ENCODE measurements at regions not wholly inside any gene's neighbourhood (a gene's known extent, or its start where the extent isn't known, plus 50 kb on each side); places are given as distances from the start of the nearest gene placed in this dataset.
"Not testable (repeated sequence)": the region's sequence is repeated elsewhere in the genome, so short reads cannot be mapped to it uniquely, and the experiment has no call there.

DNA sequence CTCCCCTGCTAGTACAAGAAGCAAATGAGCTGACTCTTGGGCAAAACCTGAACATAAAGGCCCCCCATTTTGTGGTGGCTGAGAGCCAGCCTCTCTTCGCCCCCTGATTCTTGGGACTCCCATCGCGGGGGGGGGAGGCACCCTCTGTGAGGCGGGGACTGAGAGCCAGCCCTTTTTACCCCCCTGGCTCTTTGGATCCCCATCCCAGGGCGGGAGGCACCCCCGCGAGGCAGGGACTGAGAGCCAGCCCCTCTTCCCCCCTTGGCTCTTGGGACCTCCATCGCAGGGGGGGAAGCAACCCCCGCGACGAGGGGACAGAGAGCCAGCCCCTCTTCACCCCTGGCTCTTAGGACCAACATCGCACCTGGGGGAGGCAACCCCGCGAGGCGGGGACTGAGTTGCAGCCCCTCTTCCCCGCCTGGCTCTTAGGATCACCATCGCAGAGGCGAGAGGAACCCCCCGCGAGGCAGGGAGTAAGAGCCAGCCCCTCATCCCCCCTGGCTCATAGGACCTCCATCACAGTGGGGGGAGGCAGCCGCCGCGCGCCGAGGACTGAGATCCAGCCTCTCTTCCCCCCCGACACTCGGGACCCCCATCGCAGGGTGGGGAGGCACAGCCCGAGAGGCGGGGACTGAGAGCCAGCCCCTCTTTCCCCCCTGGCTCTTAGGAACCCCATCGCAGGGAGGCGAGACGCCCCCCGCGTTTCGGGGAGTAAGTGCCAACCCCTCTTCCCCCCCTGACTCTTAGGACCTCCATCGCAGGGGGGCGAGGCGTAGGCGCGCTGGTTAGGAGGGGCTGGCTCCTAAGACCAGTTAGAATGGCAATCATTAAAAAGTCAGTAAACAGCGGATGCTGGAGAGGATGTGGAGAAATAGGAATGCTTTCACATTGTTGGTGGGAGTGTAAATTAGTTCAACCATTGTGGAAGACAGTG, 2428.4 kb upstream of the PCDH20 start:
- intact Hi-C loops (cut with DNase I), result no loop called here
- no peak for DNase-seq
- Histone ChIP-seq H3K4me3 (no peak overlapping the region), H3K36me3 (no peaks in the 10 kb centered on the region), H3K27ac (no peak overlapping the region), H3K9me3 (peaks cover 0 to 48% (median 34%) of the 10 kb centered on the region in 3 donors), H3K27me3 (no peaks in the 10 kb centered on the region), H3K4me1 (no peaks in the 10 kb centered on the region)
- 100% methylated on average over 3 to 6 of the region's 42 CpGs for WGBS, 2 donors
- TF ChIP-seq CTCF (IDR thresholded peaks at IDR 0.05), result no peak

DNA sequence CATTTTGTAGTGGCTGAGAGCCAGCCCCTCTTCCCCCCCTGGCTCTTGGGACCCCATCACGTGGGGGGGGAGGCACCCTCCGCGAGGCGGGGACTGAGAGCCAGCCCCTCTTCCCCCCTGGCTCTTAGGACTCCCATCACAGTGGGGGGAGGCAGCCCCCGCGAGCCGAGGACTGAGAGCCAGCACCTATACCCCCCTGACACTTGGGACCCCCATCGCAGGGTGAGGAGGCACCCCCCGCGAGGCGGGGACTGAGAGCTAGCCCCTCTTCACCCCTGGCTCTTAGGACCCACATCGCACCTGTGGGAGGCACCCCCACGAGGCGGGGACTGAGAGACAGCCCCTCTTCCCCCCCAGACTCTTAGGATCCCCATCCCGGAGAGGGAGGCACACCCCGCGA, 2426.5 kb upstream of the PCDH20 start:
- Histone ChIP-seq H3K4me1 (no peaks in the 10 kb centered on the region), H3K9me3 (peaks cover 0 to 65% (median 34%) of the 10 kb centered on the region in 3 donors), H3K36me3 (no peaks in the 10 kb centered on the region), H3K4me3 (no peak overlapping the region), H3K27ac (no peak overlapping the region), H3K27me3 (no peaks in the 10 kb centered on the region)
- no peak for DNase-seq
- no peak for TF ChIP-seq POLR2A (IDR thresholded peaks at IDR 0.05)
- TF ChIP-seq CTCF (IDR thresholded peaks at IDR 0.05), result no peak
- intact Hi-C loops (cut with DNase I), result no loop called here
- WGBS, 2 donors, result 100% methylated on average over 3 of the region's 17 CpGs; no CpG with 5 or more reads in 1 of the 2 donors

DNA sequence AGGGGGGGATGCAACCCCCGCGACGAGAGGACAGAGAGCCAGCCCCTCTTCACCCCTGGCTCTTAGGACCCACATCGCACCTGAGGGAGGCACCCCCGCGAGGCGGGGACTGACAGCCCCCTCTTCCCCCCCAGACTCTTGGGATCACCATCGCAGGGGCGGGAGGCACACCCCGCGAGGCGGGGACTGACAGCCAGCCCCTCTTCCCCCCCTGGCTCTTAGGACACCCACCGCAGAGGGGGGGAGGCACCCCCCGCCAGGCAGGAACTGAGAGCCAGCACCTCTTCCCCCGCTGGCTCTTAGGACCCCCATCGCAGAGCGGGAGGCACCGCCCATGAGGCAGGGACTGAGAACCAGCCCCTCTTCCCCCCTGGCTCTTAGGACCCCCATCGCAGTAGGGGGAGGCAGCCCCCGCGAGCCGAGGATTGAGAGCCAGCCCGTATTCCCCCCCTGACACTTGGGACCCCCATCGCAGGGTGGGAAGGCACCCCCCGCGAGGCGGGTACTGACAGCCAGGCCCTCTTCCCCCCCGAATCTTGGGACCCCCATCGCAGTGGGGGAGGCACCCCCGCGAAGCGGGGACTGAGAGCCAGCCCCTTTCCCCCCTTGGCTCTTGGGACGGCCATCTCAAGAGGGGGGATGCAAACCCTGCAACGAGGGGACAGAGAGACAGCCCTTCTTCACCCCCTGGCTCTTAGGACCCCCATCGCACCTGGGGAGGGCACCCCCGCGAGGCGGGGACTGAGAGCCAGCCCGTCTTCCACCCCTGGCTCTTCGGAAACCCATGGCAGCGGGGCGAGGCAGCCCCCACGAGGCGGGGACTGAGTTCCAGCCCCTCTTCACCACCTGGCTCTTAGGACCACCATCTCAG, 2425.1 kb upstream of the PCDH20 start:
- no peaks in the 10 kb centered on the region for H3K4me1 ChIP-seq
- DNase-seq, result no peak
- 91% methylated on average over 6 of the region's 44 CpGs; no CpG with 5 or more reads in 1 of the 2 donors for WGBS, 2 donors

DNA sequence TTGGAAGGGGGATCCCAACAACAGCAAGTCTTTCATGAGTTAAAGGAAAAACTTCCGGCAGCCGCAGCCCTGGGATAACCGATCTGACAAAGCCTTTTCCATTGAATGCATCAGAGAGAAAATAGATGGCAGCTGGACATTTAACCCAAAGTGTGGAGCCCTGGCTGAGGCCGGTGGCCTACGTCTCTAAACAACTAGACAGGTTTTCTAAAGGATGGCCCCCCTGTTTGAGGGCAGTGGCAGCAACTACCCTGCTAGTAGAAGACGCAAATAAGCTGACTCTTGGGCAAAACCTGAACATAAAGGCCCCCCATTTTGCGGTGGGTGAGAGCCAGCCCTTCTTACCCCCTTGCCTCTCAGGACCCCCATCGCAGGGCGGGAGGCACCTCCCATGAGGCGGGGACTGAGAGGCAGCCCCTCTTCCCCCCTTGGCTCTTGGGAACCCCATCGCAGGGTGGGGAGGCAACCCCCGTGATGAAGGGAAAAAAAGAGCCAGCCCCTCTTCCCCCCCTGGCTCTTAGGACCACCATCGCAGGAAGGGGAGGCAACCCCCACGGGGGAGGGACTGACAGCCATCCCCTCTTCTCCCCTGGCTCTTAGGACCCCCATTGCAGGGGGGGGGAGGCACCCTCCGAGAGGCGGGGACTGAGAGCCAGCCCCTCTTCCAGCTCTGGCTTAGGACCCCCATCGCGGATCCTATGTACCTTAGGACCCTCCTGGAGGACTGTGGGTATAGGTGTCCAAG, 2422.9 kb upstream of the PCDH20 start:
- H3K9me3 ChIP-seq, result peaks cover 0 to 50% (median 25%) of the 10 kb centered on the region in 3 donors
- TF ChIP-seq POLR2A (IDR thresholded peaks at IDR 0.05), result no peak
- no peak for TF ChIP-seq CTCF (IDR thresholded peaks at IDR 0.05)
- no peak overlapping the region for H3K27ac ChIP-seq
- no peaks in the 10 kb centered on the region for H3K4me1 ChIP-seq
- WGBS, 2 donors, result 93 to 94% methylated on average over 6 to 9 of the region's 18 CpGs
- DNase-seq, result no peak
- intact Hi-C loops (cut with DNase I), result no loop called here
- no peaks in the 10 kb centered on the region for H3K27me3 ChIP-seq
- no peak overlapping the region for H3K4me3 ChIP-seq
- no peaks in the 10 kb centered on the region for H3K36me3 ChIP-seq

More for the DNA sequence above, 2425.1 kb upstream of the PCDH20 start:
- no peak overlapping the region for H3K27ac ChIP-seq
- H3K9me3 ChIP-seq, result peaks cover 0 to 65% (median 34%) of the 10 kb centered on the region in 3 donors
- H3K36me3 ChIP-seq, result no peaks in the 10 kb centered on the region
- no peak overlapping the region for H3K4me3 ChIP-seq
- TF ChIP-seq CTCF (IDR thresholded peaks at IDR 0.05), result no peak
- no peak for TF ChIP-seq POLR2A (IDR thresholded peaks at IDR 0.05)
- intact Hi-C loops (cut with DNase I), result no loop called here
- no peaks in the 10 kb centered on the region for H3K27me3 ChIP-seq

DNA sequence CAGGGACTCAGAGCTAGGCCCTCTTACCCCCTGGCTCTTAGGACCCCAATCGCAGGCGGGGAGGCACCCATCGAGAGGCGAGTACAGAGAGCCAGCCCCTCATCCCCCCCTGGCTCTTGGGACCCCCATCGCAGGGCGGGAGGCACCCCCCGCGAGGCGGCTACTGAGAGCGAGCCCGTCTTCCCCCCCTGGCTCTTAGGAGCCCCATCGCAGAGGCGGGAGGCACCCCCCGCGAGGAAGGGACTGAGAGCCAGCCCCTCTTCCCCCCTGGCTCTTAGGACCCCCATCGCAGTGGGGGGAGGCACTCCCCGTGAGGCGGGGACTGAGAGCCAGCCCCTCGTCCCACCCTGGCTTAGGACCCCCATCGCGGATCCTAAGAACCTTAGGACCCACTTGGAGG, 2422.1 kb upstream of the PCDH20 start:
- intact Hi-C loops (cut with DNase I); H3K4me3 ChIP-seq; H3K36me3 ChIP-seq; H3K27me3 ChIP-seq; H3K27ac ChIP-seq; DNase-seq; H3K4me1 ChIP-seq: not testable (repeated sequence)
- 88% methylated on average over 6 of the region's 21 CpGs; no CpG with 5 or more reads in 1 of the 2 donors for WGBS, 2 donors
- H3K9me3 ChIP-seq, result peaks cover 0 to 43% (median 21%) of the 10 kb centered on the region in 3 donors

GRCh38 chr13:63829609-63830008, 2414.0 kb upstream of the PCDH20 start:
- no CpG with 5 or more reads among the region's 2 CpGs for WGBS, 2 donors
- H3K4me3 ChIP-seq; H3K4me1 ChIP-seq; DNase-seq; H3K36me3 ChIP-seq; intact Hi-C loops (cut with DNase I); H3K27me3 ChIP-seq; H3K9me3 ChIP-seq; H3K27ac ChIP-seq: not testable (repeated sequence)

DNA sequence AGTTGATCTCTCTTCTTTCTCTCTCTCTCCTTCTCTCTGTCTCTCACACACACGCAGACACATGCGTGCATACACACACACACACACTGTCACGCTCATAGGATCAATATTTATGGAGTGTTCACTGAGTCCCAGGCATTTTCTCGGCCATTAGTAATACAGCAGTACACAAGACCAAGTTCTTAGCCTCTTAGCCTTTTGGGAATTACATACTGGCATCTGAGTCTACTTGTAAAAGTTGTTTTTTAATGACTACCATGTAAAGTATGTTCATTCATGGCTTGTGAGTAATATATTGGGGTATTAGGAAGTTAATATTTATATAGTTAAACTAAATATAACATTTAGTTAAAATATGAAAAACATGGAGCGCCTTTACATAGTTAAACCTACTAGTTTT, 2406.1 kb upstream of the PCDH20 start:
- H3K4me1 ChIP-seq; H3K9me3 ChIP-seq; H3K27me3 ChIP-seq; intact Hi-C loops (cut with DNase I); H3K36me3 ChIP-seq; H3K4me3 ChIP-seq; H3K27ac ChIP-seq; DNase-seq: not testable (repeated sequence)
- WGBS, 2 donors, result 67% methylated on average over 5 of the region's 5 CpGs; no CpG with 5 or more reads in 1 of the 2 donors

GRCh38 chr13:63811428-63812004, 2395.9 kb upstream of the PCDH20 start:
- H3K4me3 ChIP-seq; H3K36me3 ChIP-seq; H3K4me1 ChIP-seq; H3K27ac ChIP-seq; H3K27me3 ChIP-seq; intact Hi-C loops (cut with DNase I); DNase-seq; H3K9me3 ChIP-seq: not testable (repeated sequence)
- WGBS, 2 donors, result 88 to 92% methylated on average over 27 to 31 of the region's 41 CpGs
